ENCODE measurements at regions not wholly inside any gene's neighbourhood (a gene's known extent, or its start where the extent isn't known, plus 50 kb on each side); places are given as distances from the start of the nearest gene placed in this dataset.
A peak's percentile ranks its signal among the peaks of the same experiment; 100 is the strongest.
"Not testable (repeated sequence)": the region's sequence is repeated elsewhere in the genome, so short reads cannot be mapped to it uniquely, and the experiment has no call there.

GRCh38 chr22:47548953-47549740 is 786.7 kb downstream of the TBC1D22A start:
- DNase-seq, result no peak

DNA sequence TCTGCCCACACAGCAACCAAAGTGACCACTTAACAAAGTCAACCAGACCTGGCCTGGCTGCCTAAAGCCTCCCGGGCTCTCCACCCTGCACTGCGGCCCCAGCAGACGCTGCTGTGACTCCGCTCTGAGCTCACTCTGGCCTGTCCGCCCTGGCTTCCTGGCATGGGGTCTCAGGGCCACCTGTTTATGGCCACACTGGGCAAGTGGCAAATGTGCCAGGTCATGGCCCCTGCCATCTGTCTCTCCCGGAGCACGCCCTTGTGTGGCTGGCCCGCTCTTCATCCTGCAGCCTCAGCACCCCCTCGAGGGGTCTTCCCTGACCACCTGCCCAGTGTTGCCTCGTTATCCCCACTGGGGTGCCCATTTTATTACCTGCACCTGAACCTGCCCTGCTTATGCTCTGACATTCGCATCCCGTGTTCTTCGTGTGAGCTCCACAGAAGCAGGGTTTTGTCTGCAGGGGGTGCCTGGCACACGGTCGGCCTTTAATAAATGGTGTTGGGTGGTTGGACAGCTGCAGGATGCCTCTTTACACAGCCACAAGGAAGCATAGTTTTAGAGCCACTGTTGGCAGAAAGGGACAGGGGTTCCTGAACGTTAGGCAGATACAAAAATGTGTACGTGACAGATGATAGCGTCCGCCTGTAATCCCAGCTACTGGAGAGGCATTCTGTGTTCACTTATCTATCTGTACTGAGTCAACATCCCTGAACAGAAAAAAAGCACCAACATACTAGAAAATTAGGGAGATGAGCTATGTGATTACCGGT is 785.6 kb downstream of the TBC1D22A start:
- no peak for DNase-seq

GRCh38 chr22:47547239-47547661 is 784.8 kb downstream of the TBC1D22A start:
- no peak for DNase-seq

GRCh38 chr22:47544696-47545095 is 782.2 kb downstream of the TBC1D22A start:
- DNase-seq, result no peak

DNA sequence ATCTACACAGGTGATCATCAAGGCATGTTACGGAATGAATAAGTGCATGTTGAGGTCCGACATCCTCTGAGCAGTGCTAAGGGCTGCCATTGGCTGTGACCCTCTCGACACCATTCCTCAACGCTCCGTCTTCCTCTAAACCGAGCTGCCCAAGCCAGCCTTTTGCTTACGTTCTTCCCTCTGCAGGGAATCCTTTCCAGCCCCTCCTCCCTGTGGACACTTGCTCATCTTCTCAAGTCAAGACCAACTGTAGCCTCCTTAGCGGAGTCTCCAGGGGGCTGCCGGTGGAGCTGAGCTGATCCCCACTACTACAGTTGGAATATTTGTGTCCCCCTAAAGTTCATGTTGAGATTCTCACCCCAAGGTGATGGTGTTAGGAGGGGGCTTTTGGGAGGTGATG is 781.0 kb downstream of the TBC1D22A start:
- no peak for DNase-seq

GRCh38 chr22:47540011-47540410 is 777.6 kb downstream of the TBC1D22A start:
- DNase-seq, result no peak

DNA sequence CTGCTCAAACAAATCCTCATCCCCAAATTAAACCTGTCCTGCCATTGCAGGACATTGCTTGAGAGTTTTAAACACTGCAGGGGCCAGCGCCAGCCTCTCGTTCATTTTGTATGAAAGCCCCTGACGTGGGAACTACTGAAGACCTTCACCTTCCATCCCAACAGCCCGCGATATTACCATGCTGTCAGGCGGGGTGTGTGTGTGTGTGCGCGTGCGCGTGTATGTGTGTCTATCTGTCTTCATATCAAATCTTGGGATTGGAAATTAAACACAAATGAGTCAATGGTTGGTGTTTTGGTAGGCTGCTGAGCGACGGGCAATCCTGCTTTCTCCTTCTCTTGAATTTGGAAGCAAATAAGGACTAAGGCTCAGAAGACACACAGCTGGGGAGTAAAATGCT is 776.9 kb downstream of the TBC1D22A start:
- DNase-seq, result no peak

GRCh38 chr22:47535681-47536080 is 773.2 kb downstream of the TBC1D22A start:
- no peak for DNase-seq

GRCh38 chr22:47534804-47535410 is 772.5 kb downstream of the TBC1D22A start:
- no peak for DNase-seq

DNA sequence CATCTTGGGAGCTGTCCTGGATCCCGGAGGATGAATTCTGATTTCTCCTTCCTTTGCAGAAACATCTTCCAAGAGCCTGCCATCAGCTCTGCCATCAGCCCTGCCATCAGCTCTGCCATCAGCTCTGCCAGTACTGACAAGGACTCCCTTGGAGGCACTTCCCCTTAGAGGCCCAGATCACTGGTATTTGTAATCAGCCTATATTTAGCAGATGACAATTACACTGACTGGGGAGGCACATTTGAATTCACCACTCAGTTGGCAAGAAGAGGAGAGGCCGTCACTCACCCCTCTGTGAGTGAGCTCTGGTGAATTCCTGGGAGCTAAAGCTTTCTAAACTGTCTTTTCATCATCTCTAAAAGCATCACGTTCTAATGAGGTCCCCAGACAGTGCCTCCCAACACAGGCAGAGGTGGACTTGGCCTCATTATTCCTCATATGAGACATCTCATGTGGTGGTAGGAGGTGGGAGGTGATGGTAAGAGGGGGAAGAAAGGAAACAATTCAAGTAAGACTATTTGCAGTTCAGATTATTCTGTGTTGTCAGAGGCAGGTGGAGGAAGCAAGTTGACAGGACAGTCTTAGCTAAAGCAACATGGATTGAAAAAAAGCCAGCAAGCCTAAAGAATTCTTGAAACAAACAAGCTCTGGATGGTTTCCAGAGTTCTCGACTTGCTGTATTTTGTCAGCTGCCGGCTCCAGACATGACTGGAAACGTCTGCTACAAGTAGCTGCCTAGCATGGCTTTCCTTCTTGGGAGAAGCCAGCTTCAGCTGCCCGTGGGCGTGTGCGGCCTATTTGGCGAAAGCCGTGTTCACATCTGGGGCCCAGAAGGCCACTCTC is 771.7 kb downstream of the TBC1D22A start:
- DNase-seq, result no peak

GRCh38 chr22:47517062-47517461 is 754.6 kb downstream of the TBC1D22A start:
- no peak for DNase-seq

GRCh38 chr22:47515384-47516125 is 753.1 kb downstream of the TBC1D22A start:
- DNase-seq, result no peak

- DNase-seq, result no peak
These were observed 750.2 kb downstream of the TBC1D22A start for GRCh38 chr22:47512617-47513016.

GRCh38 chr22:47504962-47505361 is 742.5 kb downstream of the TBC1D22A start:
- no peak for DNase-seq

DNA sequence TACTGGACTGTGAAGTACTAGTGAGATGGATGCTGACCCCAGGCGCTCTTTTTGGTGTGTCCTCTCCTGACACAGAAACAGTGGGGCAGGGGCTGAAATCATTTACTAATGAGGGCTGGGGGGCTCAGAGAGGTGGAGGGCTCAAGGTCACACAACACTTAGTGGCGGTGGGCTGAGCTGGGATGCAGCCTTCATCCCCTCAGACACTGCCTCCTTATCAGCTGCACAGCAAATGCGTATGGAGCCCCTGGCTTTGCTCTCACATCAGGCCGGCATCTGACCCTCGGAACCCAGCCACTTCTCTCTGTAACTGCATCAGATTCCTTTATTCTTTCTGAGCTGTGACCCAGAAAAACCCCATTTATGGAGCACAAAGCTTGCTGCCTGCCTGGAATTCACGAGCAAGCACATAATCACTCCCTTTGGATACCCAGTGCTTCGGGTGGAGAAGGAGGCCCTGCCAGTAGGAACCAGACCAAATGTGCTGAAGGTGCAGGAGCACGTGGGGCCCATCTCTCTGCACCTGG is 736.6 kb downstream of the TBC1D22A start:
- no peak for DNase-seq

- DNase-seq, result no peak
These were observed 735.2 kb downstream of the TBC1D22A start for GRCh38 chr22:47497666-47498065.

DNA sequence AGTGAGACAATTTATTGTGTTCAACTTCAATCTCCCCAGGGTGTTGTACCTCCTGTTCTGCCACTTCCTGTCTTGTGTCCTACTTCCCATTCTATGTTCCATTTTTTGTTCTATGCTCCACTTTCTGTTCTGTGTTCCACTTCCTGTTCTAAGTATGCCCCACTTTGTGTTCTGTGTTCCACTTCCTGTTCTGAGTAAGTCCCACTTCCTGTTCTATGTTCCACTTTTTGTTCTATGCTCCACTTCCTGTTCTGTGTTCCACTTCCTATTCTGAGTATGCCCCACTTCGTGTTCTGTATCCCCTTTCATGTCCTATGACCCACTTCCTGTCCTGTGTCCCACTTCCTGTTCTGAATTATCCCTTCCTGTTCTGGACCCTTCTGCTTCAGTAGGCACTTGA is 732.7 kb downstream of the TBC1D22A start:
- DNase-seq, result peak; percentile 19

- not testable (repeated sequence) for DNase-seq
These were observed 725.7 kb downstream of the TBC1D22A start for GRCh38 chr22:47488131-47488530.

DNA sequence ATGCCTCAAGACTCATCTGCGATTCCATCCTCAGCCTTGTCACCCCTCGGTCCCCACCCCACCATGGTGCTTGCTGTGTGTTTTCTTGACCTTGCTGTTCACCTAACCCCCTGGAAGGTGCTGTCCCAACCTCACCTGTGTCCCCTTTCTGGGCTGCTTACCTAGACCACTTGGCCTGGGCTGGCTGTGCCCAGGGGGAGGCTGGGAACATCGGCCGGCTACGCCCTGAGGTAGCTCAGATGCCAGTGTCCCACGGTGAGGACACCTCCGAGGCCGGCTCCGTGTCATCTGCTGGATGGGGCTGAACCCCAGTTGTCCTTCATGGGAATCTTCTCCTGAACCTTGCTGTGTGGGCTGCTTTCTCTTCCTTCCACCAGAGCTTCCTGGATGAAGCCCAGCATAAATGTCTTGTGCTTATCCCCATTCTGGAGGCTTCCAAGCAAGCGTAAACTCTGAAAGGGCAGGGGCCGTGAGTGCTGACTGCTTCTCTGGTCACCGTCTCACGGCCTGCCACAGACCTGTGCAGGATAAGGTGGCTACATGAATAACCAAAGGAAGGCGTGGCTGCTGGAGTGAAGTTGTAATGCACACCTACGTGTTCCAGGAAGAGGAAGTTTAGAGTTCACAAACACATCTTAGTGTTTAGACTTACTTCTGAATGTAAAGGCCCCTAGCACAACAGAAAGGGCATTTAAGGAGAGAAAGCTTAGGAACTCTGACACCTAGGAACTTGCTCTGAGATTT is 724.3 kb downstream of the TBC1D22A start:
- DNase-seq, result no peak

DNA sequence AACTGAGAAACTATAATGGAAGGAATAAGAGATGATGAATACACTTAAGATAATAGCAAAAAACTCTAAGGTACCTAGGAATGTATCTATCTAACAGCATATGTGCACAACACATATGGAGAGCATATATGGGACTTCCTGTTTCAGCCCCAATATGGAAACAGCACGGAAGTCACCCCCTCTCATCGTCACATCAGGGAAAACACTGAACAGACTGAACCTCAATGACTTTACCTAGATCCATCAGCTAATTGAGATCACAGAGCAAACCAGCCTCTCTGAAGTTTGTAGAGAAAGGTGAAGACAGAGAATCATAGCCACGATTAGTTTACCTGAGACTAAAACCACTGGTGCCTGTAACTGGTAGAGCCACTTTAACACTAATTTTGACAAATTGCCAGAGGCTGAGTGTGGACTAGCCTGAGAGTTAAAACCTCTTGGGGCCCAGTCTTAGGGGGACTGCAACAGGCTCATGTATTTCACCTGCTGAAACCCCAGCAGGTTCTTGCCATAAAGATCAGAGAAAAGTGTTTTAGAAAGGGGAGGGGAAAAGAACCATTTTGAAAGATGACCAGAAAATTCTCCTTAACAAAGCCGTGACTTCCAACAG is 722.6 kb downstream of the TBC1D22A start:
- DNase-seq, result no peak

DNA sequence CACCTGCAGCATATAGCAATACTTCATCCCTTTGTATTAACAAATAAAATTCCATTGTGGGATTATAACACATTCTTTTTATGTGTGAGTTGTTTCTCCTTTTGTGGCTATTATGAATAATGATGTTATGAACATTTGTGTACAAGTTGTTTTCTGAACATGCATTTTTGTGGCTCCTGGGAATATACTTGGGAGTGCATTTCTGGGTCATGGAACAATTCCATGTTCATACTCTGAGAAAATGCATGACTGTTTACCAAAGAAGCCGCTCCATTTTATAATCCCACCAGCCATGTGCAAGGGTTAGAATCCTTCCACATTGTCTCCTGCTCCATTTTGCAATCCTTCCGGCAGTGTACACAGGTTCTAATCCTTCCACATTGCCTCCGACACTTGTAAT is 713.8 kb downstream of the TBC1D22A start:
- DNase-seq, result no peak
